GM19452 (cell line): ENCODE measurements at regions not wholly inside any gene's neighbourhood (a gene's known extent, or its start where the extent isn't known, plus 50 kb on each side); places are given as distances from the start of the nearest gene placed in this dataset.

Source experiments
- ATAC-seq: cut with Tn5 transposase; IDR thresholded peaks from one replicate; pipeline ENCODE4 v1.9.1; 2021; ENCODE audit not compliant: unreplicated experiment

GRCh38 chr22:19639610-19640135 lies 74.6 kb upstream of the SEPTIN5 start:
- ATAC-seq = no peak

- ATAC-seq = no peak
These were observed 74.0 kb upstream of the SEPTIN5 start for GRCh38 chr22:19640306-19640705.

- no peak for ATAC-seq
These were observed 72.9 kb upstream of the SEPTIN5 start for GRCh38 chr22:19641254-19641982.

GRCh38 chr22:19641983-19642451 lies 72.3 kb upstream of the SEPTIN5 start:
- no peak for ATAC-seq

GRCh38 chr22:19643448-19644313 lies 70.6 kb upstream of the SEPTIN5 start:
- ATAC-seq = no peak

GRCh38 chr22:19644314-19645223 lies 69.7 kb upstream of the SEPTIN5 start:
- no peak for ATAC-seq

- no peak for ATAC-seq
These were observed 68.9 kb upstream of the SEPTIN5 start for GRCh38 chr22:19645391-19645790.

- ATAC-seq = no peak
These were observed 68.4 kb upstream of the SEPTIN5 start for GRCh38 chr22:19645905-19646304.

GRCh38 chr22:19646383-19646782 lies 67.9 kb upstream of the SEPTIN5 start:
- no peak for ATAC-seq

- no peak for ATAC-seq
These were observed 65.8 kb upstream of the SEPTIN5 start for GRCh38 chr22:19648419-19648929.

- no peak for ATAC-seq
These were observed 62.0 kb upstream of the SEPTIN5 start for GRCh38 chr22:19652316-19652715.

- no peak for ATAC-seq
These were observed 59.8 kb upstream of the SEPTIN5 start for GRCh38 chr22:19654338-19654987.

- ATAC-seq = no peak
These were observed 58.9 kb upstream of the SEPTIN5 start for GRCh38 chr22:19655399-19655798.

GRCh38 chr22:19656541-19657251 lies 57.6 kb upstream of the SEPTIN5 start:
- ATAC-seq = no peak

- no peak for ATAC-seq
These were observed 56.8 kb upstream of the SEPTIN5 start for GRCh38 chr22:19657252-19658056.

- no peak for ATAC-seq
These were observed 56.0 kb upstream of the SEPTIN5 start for GRCh38 chr22:19658057-19658966.

GRCh38 chr22:19658967-19659804 lies 55.1 kb upstream of the SEPTIN5 start:
- ATAC-seq = no peak
